ENCODE measurements at regions not wholly inside any gene's neighbourhood (a gene's known extent, or its start where the extent isn't known, plus 50 kb on each side); places are given as distances from the start of the nearest gene placed in this dataset.

DNA sequence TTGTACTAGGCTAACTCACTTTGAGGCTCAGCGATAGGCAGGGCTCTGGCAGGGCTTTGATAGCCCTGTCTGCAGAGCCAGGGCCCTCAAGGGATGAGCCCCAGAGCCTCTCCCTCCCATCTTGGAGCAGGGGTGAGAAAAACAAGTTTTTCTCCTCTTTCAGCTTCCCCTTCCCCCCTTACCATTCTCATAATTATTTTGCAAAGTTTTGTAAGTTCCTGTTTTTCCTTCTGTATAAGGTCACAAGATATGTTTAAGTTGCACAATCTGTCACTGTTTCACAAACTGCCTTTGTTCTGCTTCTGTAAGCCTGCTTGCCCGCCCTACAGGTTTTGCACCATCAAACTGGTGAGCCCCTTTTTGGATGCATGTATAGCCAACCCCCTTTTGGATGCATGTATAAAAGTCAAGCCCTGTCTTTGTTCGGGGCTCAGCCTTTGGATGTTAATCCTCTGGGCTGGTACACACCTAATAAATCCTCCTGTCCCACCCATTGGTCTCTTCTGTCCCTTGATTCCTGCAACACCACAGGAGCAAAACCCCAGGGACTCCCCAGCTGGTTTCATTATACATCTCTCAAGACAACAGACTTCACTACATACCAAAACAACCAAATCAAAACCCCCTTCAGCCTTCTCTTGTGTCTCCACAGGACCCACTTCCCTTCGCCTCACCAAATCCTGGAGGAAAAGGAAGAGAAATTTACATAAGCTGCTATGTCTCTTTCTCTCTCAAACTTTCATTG lies 52.5 kb upstream of the RESF1 start:
- Histone ChIP-seq H2AFZ (ENCODE audit: low read length) (no peak overlapping the region), H3K4me2 (ENCODE audit: low read length) (no peak overlapping the region)
- TF ChIP-seq, protein P1, sequence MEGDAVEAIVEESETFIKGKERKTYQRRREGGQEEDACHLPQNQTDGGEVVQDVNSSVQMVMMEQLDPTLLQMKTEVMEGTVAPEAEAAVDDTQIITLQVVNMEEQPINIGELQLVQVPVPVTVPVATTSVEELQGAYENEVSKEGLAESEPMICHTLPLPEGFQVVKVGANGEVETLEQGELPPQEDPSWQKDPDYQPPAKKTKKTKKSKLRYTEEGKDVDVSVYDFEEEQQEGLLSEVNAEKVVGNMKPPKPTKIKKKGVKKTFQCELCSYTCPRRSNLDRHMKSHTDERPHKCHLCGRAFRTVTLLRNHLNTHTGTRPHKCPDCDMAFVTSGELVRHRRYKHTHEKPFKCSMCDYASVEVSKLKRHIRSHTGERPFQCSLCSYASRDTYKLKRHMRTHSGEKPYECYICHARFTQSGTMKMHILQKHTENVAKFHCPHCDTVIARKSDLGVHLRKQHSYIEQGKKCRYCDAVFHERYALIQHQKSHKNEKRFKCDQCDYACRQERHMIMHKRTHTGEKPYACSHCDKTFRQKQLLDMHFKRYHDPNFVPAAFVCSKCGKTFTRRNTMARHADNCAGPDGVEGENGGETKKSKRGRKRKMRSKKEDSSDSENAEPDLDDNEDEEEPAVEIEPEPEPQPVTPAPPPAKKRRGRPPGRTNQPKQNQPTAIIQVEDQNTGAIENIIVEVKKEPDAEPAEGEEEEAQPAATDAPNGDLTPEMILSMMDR (IDR thresholded peaks at IDR 0.05; ENCODE audit: low read length) = no peak
- no peak for TF ChIP-seq EZH2 (IDR thresholded peaks at IDR 0.05; ENCODE audit: borderline replicate concordance, low read length)

DNA sequence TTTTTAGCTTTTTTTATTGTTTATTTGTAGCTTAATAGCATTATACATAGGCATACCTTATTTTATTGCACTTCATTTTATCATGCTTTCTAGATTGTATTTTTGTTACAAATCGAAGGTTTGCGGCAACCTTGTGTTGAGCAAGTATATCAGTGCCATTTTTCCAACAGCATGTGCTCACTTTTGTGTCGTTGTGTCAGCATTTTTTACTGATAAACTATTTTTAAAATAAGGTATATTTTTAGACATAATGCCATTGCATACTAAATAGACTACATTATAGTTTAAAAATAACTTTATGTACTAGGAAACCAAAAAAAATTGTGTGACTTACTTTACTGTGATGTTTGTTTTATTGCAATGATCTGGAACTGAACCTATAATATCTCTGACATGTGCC lies 56.2 kb upstream of the RESF1 start:
- TF ChIP-seq, protein P1 (IDR thresholded peaks at IDR 0.05; ENCODE audit: low read length) = no peak
- no peak for TF ChIP-seq EZH2 (IDR thresholded peaks at IDR 0.05; ENCODE audit: borderline replicate concordance, low read length)
- H3K9ac ChIP-seq (ENCODE audit: low read length) = no peak overlapping the region
- no peaks in the 10 kb centered on the region for H4K20me1 ChIP-seq (ENCODE audit: insufficient read depth, low read length)
- no peaks in the 10 kb centered on the region for H3K9me2 ChIP-seq (ENCODE audit: low read depth, low read length)
- H3K9me3 ChIP-seq (ENCODE audit: low read length) = peaks cover 17% of the 10 kb centered on the region
- no peaks in the 10 kb centered on the region for H3K27me3 ChIP-seq (ENCODE audit: insufficient read depth, low read length)
- H3K4me2 ChIP-seq (ENCODE audit: low read length) = no peak overlapping the region
- H3K27ac ChIP-seq (ENCODE audit: low read depth, low read length, poor library complexity, severe bottlenecking) = no peak overlapping the region
- no peaks in the 10 kb centered on the region for H3K36me3 ChIP-seq (ENCODE audit: insufficient read depth, low read length)
- H3F3A ChIP-seq (ENCODE audit: insufficient read depth, low read length) = no peaks in the 10 kb centered on the region
- no peaks in the 10 kb centered on the region for H3K79me2 ChIP-seq (ENCODE audit: insufficient read depth, low read length)
- peaks cover 7% of the 10 kb centered on the region for H3K4me1 ChIP-seq (ENCODE audit: insufficient read depth, low read length, severe bottlenecking)
- H3K4me3 ChIP-seq (ENCODE audit: low read depth, low read length, poor library complexity, severe bottlenecking) = no peak overlapping the region
- no peak overlapping the region for H2AFZ ChIP-seq (ENCODE audit: low read length)

More for the DNA sequence above, 52.5 kb upstream of the RESF1 start:
- Histone ChIP-seq H3K36me3 (ENCODE audit: insufficient read depth, low read length) (no peaks in the 10 kb centered on the region; the same call in 1 of the 2 replicates), H3K4me3 (ENCODE audit: low read depth, low read length, poor library complexity, severe bottlenecking) (no peak overlapping the region), H3K4me1 (ENCODE audit: insufficient read depth, low read length, severe bottlenecking) (no peaks in the 10 kb centered on the region), H3K9ac (ENCODE audit: low read length) (no peak overlapping the region), H3K27ac (ENCODE audit: low read depth, low read length, poor library complexity, severe bottlenecking) (no peak overlapping the region), H3K9me3 (ENCODE audit: low read length) (peaks cover 18% of the 10 kb centered on the region), H3K79me2 (ENCODE audit: insufficient read depth, low read length) (no peaks in the 10 kb centered on the region), H3K27me3 (ENCODE audit: insufficient read depth, low read length) (no peaks in the 10 kb centered on the region), H3F3A (ENCODE audit: insufficient read depth, low read length) (no peaks in the 10 kb centered on the region), H4K20me1 (ENCODE audit: insufficient read depth, low read length) (no peaks in the 10 kb centered on the region), H3K9me2 (ENCODE audit: low read depth, low read length) (no peaks in the 10 kb centered on the region)

DNA sequence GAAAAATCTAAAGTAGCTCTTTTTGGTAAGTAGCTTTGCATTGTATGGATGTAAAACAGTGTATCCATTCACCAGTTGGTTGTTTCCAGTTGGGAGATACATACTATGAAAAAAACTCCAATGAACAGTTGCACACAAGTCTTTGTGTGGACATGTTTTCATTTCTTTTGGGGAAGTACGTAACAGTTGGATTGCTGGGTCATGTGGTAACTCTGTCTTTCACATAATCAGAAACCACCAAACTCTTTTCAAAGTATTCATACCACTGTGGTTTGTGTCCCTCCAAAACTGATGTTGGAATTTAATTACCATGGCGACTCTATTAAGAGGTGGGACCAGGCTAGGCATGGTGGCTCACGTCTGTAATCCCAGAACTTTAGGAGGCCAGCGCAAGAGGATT lies 58.9 kb upstream of the RESF1 start:
- H3K9me3 ChIP-seq (ENCODE audit: low read length) = peaks cover 4% of the 10 kb centered on the region; the same call in 1 of the 2 replicates
- no peaks in the 10 kb centered on the region for H3K9me2 ChIP-seq (ENCODE audit: low read depth, low read length)
- H3K4me2 ChIP-seq (ENCODE audit: low read length) = no peak overlapping the region
- peaks cover 33% of the 10 kb centered on the region for H3K4me1 ChIP-seq (ENCODE audit: insufficient read depth, low read length, severe bottlenecking)
- H3K27ac ChIP-seq (ENCODE audit: low read depth, low read length, poor library complexity, severe bottlenecking) = peak overlapping the region; percentile 100
- no peaks in the 10 kb centered on the region for H3K36me3 ChIP-seq (ENCODE audit: insufficient read depth, low read length)
- no peak for TF ChIP-seq EZH2 (IDR thresholded peaks at IDR 0.05; ENCODE audit: borderline replicate concordance, low read length)
- TF ChIP-seq, protein P1 (IDR thresholded peaks at IDR 0.05; ENCODE audit: low read length) = no peak
- H2AFZ ChIP-seq (ENCODE audit: low read length) = no peak overlapping the region
- H3K27me3 ChIP-seq (ENCODE audit: insufficient read depth, low read length) = no peaks in the 10 kb centered on the region
- H3K4me3 ChIP-seq (ENCODE audit: low read depth, low read length, poor library complexity, severe bottlenecking) = no peak overlapping the region
- H3K9ac ChIP-seq (ENCODE audit: low read length) = no peak overlapping the region
- no peaks in the 10 kb centered on the region for H4K20me1 ChIP-seq (ENCODE audit: insufficient read depth, low read length)
- no peaks in the 10 kb centered on the region for H3K79me2 ChIP-seq (ENCODE audit: insufficient read depth, low read length)
- H3F3A ChIP-seq (ENCODE audit: insufficient read depth, low read length) = peaks cover 4% of the 10 kb centered on the region; the same call in 1 of the 2 replicates
